Breast epithelium (tissue), 3 donors: ENCODE measurements at regions not wholly inside any gene's neighbourhood (a gene's known extent, or its start where the extent isn't known, plus 50 kb on each side); places are given as distances from the start of the nearest gene placed in this dataset.

ENCODE experiments used
- CTCF ChIP-seq, 3 donors: fragments of 450-650 bp; IDR thresholded peaks; one replicate each; pipeline ENCODE4 v1.5.1; 2016 to 2017; ENCODE audit warnings: antibody characterized with exemption in 3 of 3, mild to moderate bottlenecking in 3 of 3, moderate library complexity in 3 of 3
- POLR2AphosphoS5 ChIP-seq, 3 donors: sonication (generic); formaldehyde crosslinking; IDR thresholded peaks; one replicate each; pipeline ENCODE4 v1.6.1; 2017; ENCODE audit warnings: antibody characterized with exemption in 3 of 3

GRCh38 chr13:19059016-19059780, 122.4 kb downstream of the TUBA3C start:
- TF ChIP-seq POLR2AphosphoS5 (IDR thresholded peaks at IDR 0.05) (no peak), CTCF (IDR thresholded peaks at IDR 0.05) (no peak)
